Ovary (tissue), 7 donors: ENCODE measurements at regions not wholly inside any gene's neighbourhood (a gene's known extent, or its start where the extent isn't known, plus 50 kb on each side); places are given as distances from the start of the nearest gene placed in this dataset.
"Not testable (repeated sequence)": the region's sequence is repeated elsewhere in the genome, so short reads cannot be mapped to it uniquely, and the experiment has no call there.

Experiments used
- DNase-seq, 5 donors: peaks; one replicate each; pipeline ENCODE4 v3.0.0-alpha.2; 2019 to 2020
- H3K27ac ChIP-seq, 2 donors: fragments of 200-600 bp; one replicate each; pipeline versions ENCODE4 v1.5.1 to v1.8.0; 2019 to 2022
- H3K27me3 ChIP-seq: fragments of 200-600 bp; one replicate; pipeline ENCODE4 v1.8.0; 2022
- H3K36me3 ChIP-seq: fragments of 200-600 bp; sonication (generic); one replicate; pipeline ENCODE4 v1.5.1; 2019
- H3K4me1 ChIP-seq: one replicate; pipeline ENCODE4 v1.8.1; 2013; ENCODE audit warnings: mild to moderate bottlenecking, moderate library complexity; ENCODE audit not compliant: insufficient read depth
- H3K4me3 ChIP-seq: fragments of 200-600 bp; sonication (generic); one replicate; pipeline ENCODE4 v1.5.1; 2017
- H3K9me3 ChIP-seq, 2 donors: fragments of 200-600 bp in 1 of 2; sonication (generic) in 1 of 2; one replicate each; pipeline versions ENCODE4 v1.5.1 to v1.8.1; 2013 to 2019; ENCODE audit warnings: mild to moderate bottlenecking in 1 of 2, moderate library complexity in 1 of 2
- CTCF ChIP-seq, 3 donors: fragments of 450-650 bp in 2 of 3; fragments of 200-600 bp in 1 of 3; IDR thresholded peaks; one replicate each; pipeline versions ENCODE4 v1.5.1 to v1.8.0; 2016 to 2022; ENCODE audit warnings: antibody characterized with exemption in 3 of 3, mild to moderate bottlenecking in 1 of 3
- EP300 ChIP-seq: sonication (generic); formaldehyde crosslinking; IDR thresholded peaks from one replicate; pipeline ENCODE4 v1.6.1; 2017; ENCODE audit warnings: antibody characterized with exemption
- POLR2A ChIP-seq: fragments of 450-650 bp; IDR thresholded peaks from one replicate; pipeline ENCODE4 v1.6.1; 2017; ENCODE audit warnings: antibody characterized with exemption, mild to moderate bottlenecking, moderate library complexity
- WGBS, 3 donors: extraction: QIAGEN DNeasy Blood & Tissue Kit in 1 of 3; methylation state at CpG; one replicate each; pipeline versions ENCODE4 v1.1.5 to v1.1.7; 2013 to 2017; 5-methylcytosine and 5-hydroxymethylcytosine counted together
- intact Hi-C, 4 donors: fragments of 100-400 bp; cut with DNase I; formaldehyde crosslinking; loops; one replicate each; pipeline versions ENCODE4 v1.11.0 to v1.15.1; 2022 to 2023
- donor health status: DM: no; HTN: no; CAD: no; lungs with moderate emphysema.
- donor health status: DM: no; HTN: no; CAD: no.
- donor health status: Bipolar disorder and iron deficiency.
- donor health status: DM: no; HTN: no; CAD: no.
- donor health status: DM: yes; HTN: yes; CAD: no.

- no peak for DNase-seq
- no peak overlapping the region for H3K27ac ChIP-seq
- intact Hi-C loops: loop anchor here in 2 of 4 donors (5.0 to 10.0 kb wide), 2 partner anchors 275 to 288 kb away; no protein-coding TSS in a partner anchor
- H3K9me3 ChIP-seq: no peaks in the 10 kb centered on the region
- H3K4me1 ChIP-seq: no peaks in the 10 kb centered on the region
- no peaks in the 10 kb centered on the region for H3K27me3 ChIP-seq
- no peaks in the 10 kb centered on the region for H3K36me3 ChIP-seq
- WGBS, 3 donors: 64 to 70% (median 69%) methylated on average over 12 to 14 of the region's 14 CpGs
- no peak overlapping the region for H3K4me3 ChIP-seq
- TF ChIP-seq POLR2A (no peak), EP300 (no peak), CTCF (IDR thresholded peaks at IDR 0.05) (no peak)
These were observed 88.4 kb upstream of the SFSWAP start for GRCh38 chr12:131622422-131622955.

- peak in 1 of 5 donors; percentile 34 for DNase-seq
- not testable (repeated sequence) for H3K9me3 ChIP-seq, H3K4me3 ChIP-seq, H3K36me3 ChIP-seq, H3K4me1 ChIP-seq, H3K27ac ChIP-seq, H3K27me3 ChIP-seq
- 80 to 83% (median 81%) methylated on average over 13 to 15 of the region's 15 CpGs for WGBS, 3 donors
- intact Hi-C loops: loop anchor here in 3 of 4 donors (2.0 to 10.0 kb wide), 3 partner anchors 276 to 289 kb away; no protein-coding TSS in a partner anchor
These were observed 87.2 kb upstream of the SFSWAP start for GRCh38 chr12:131623404-131624368.

GRCh38 chr12:131624369-131624739, 86.5 kb upstream of the SFSWAP start:
- H3K4me1 ChIP-seq, H3K36me3 ChIP-seq, H3K27ac ChIP-seq, H3K4me3 ChIP-seq, H3K9me3 ChIP-seq, H3K27me3 ChIP-seq: not testable (repeated sequence)
- DNase-seq: peak in 1 of 5 donors; percentile 35
- intact Hi-C loops: loop anchor here in 3 of 4 donors (2.0 to 10.0 kb wide), 3 partner anchors 277 to 290 kb away; no protein-coding TSS in a partner anchor
- WGBS, 3 donors: 11 to 19% (median 19%) methylated on average over 3 of the region's 3 CpGs

- DNase-seq: peak in 1 of 5 donors; percentile 38
- 6 to 12% (median 9%) methylated on average over 10 to 12 of the region's 12 CpGs for WGBS, 3 donors
- intact Hi-C loops: loop anchor here in 3 of 4 donors (2.0 to 10.0 kb wide), 3 partner anchors 278 to 290 kb away; no protein-coding TSS in a partner anchor
- not testable (repeated sequence) for H3K36me3 ChIP-seq, H3K27me3 ChIP-seq, H3K27ac ChIP-seq, H3K9me3 ChIP-seq, H3K4me3 ChIP-seq, H3K4me1 ChIP-seq
These were observed 86.0 kb upstream of the SFSWAP start for GRCh38 chr12:131624756-131625501.

- peak in 1 of 5 donors; percentile 23 for DNase-seq
- H3K36me3 ChIP-seq, H3K27me3 ChIP-seq, H3K9me3 ChIP-seq, H3K4me3 ChIP-seq, H3K4me1 ChIP-seq, H3K27ac ChIP-seq: not testable (repeated sequence)
- intact Hi-C loops: loop anchor here in 2 of 4 donors (2.0 to 10.0 kb wide), 2 partner anchors 285 to 291 kb away; no protein-coding TSS in a partner anchor
- 22 to 36% (median 23%) methylated on average over 19 to 21 of the region's 21 CpGs for WGBS, 3 donors
These were observed 84.7 kb upstream of the SFSWAP start for GRCh38 chr12:131625966-131626722.

GRCh38 chr12:131627151-131628022, 83.5 kb upstream of the SFSWAP start:
- H3K9me3 ChIP-seq, DNase-seq, H3K27ac ChIP-seq, H3K4me1 ChIP-seq, H3K4me3 ChIP-seq, H3K36me3 ChIP-seq, H3K27me3 ChIP-seq: not testable (repeated sequence)
- intact Hi-C loops: loop anchor here in 1 of 4 donors (10.0 kb wide), 1 partner anchor 293 kb away; no protein-coding TSS in a partner anchor
- 45 to 58% (median 49%) methylated on average over 15 to 28 of the region's 29 CpGs for WGBS, 3 donors
